ENCODE measurements at regions not wholly inside any gene's neighbourhood (a gene's known extent, or its start where the extent isn't known, plus 50 kb on each side); places are given as distances from the start of the nearest gene placed in this dataset.

GRCh38 chr5:66299463-66299862, 155.4 kb downstream of the SREK1 start:
- CTCF ChIA-PET (ENCODE audit: low intra/inter-chr PET ratio, low total read pairs): no interaction called here
- no TSS peak for BruUV-seq (replicated peaks)

GRCh38 chr5:66302344-66302743, 158.2 kb downstream of the SREK1 start:
- in situ Hi-C loops (cut with HindIII; ENCODE audit: extremely low pct_ligation_motif_present, low pct_unique_long_range_greater_than_20kb) (loop anchor here (10.0 kb wide), 1 partner anchor 912 kb away; no protein-coding TSS in a partner anchor), intact Hi-C loops (cut with micrococcal nuclease; ENCODE audit: unreplicated experiment) (loop anchor here (10.0 kb wide), 1 partner anchor 292 kb away; the partner anchor contains the start of gene MAST4)
- H3K36me3 ChIP-seq (replicated peaks in 1 of 2; ENCODE audit: control insufficient read depth in 1 of 2, insufficient read depth in 2 of 2, low read length in 2 of 2): no peaks in the 10 kb centered on the region
- 33% methylated on average over 10 of the region's 12 CpGs for WGBS (ENCODE audit: low lambda C conversion rate)
- TF ChIP-seq TCF12 (IDR thresholded peaks at IDR 0.05) (no peak), TCF12 (CRISPR knock-in tag; IDR thresholded peaks at IDR 0.05) (no peak), PHF8 (CRISPR knock-in tag; IDR thresholded peaks at IDR 0.05) (no peak), YY1 (IDR thresholded peaks at IDR 0.05; ENCODE audit: insufficient read depth, insufficient replicate concordance, low read depth, low read length) (no peak), ZNF740 (CRISPR knock-in tag; IDR thresholded peaks at IDR 0.05) (no peak), SATB2 (CRISPR knock-in tag; IDR thresholded peaks at IDR 0.05) (no peak), SIN3B (IDR thresholded peaks at IDR 0.05; ENCODE audit: low read length) (no peak), ERF (CRISPR knock-in tag; IDR thresholded peaks at IDR 0.05) (no peak)
- H3K27ac ChIP-seq (ENCODE audit: extremely low read length, insufficient read depth, low read length): no peak overlapping the region
- H3K9me3 ChIP-seq (ENCODE audit: low read length): no peaks in the 10 kb centered on the region
- ATAC-seq: no peak
- H3K4me3 ChIP-seq (replicated peaks in 1 of 3; ENCODE audit: insufficient read depth in 1 of 3, low read depth in 2 of 3, low read length in 3 of 3): no peak overlapping the region
- peaks cover 0 to 7% of the 10 kb centered on the region in 2 experiments; a peak in 1 of 5 replicates for H3K27me3 ChIP-seq (ENCODE audit: control insufficient read depth in 1 of 2, insufficient read depth in 2 of 2, low read length in 2 of 2)
- no peaks in the 10 kb centered on the region for H4K20me1 ChIP-seq (ENCODE audit: insufficient read depth, low read length)
- no peaks in the 10 kb centered on the region for H3K4me1 ChIP-seq (ENCODE audit: insufficient read depth, low read length)
- ChIA-PET CTCF (ENCODE audit: low intra/inter-chr PET ratio, low total read pairs) (no interaction called here), POLR2A (no interaction called here)
- no peaks in the 10 kb centered on the region for H3K79me2 ChIP-seq (ENCODE audit: insufficient read depth, low read length)
- no peak overlapping the region for H3K9ac ChIP-seq (ENCODE audit: insufficient read depth, low read depth, low read length)
- no peak overlapping the region for H3K4me2 ChIP-seq (ENCODE audit: low read depth, low read length)
- DNase-seq (ENCODE audit: low spot score): no peak
- no TSS peak for BruUV-seq (replicated peaks)
- no peak for FAIRE-seq
- no peak overlapping the region for H2AFZ ChIP-seq (ENCODE audit: low read length)

More at GRCh38 chr5:66299463-66299862, 155.4 kb downstream of the SREK1 start:
- no peak overlapping the region for H3K4me2 ChIP-seq (ENCODE audit: low read depth, low read length)
- no peaks in the 10 kb centered on the region for H3K36me3 ChIP-seq (replicated peaks in 1 of 2; ENCODE audit: control insufficient read depth in 1 of 2, insufficient read depth in 2 of 2, low read length in 2 of 2)
- DNase-seq (ENCODE audit: low spot score) (no peak), ATAC-seq (no peak), FAIRE-seq (no peak)
- intact Hi-C loops (cut with micrococcal nuclease; ENCODE audit: unreplicated experiment): no loop called here
- no peaks in the 10 kb centered on the region for H3K4me1 ChIP-seq (ENCODE audit: insufficient read depth, low read length)
- WGBS (ENCODE audit: low lambda C conversion rate): 17% methylated on average over 2 of the region's 2 CpGs
- TF ChIP-seq CBX2 (IDR thresholded peaks at IDR 0.05; ENCODE audit: low read depth, low read length) (no peak), CBX2 (CRISPR knock-in tag; IDR thresholded peaks at IDR 0.05; ENCODE audit: low read depth) (no peak), HCFC1 (IDR thresholded peaks at IDR 0.05; ENCODE audit: low read depth, low read length) (no peak), POGZ (CRISPR knock-in tag; IDR thresholded peaks at IDR 0.05) (no peak), ONECUT2 (CRISPR knock-in tag; IDR thresholded peaks at IDR 0.05) (no peak), ZSCAN20 (CRISPR knock-in tag; IDR thresholded peaks at IDR 0.05; ENCODE audit: borderline replicate concordance) (no peak), SP4 (CRISPR knock-in tag; IDR thresholded peaks at IDR 0.05) (no peak), PTBP1 (IDR thresholded peaks at IDR 0.05; ENCODE audit: low read depth, low read length, poor library complexity, severe bottlenecking) (no peak), CREB3 (CRISPR knock-in tag; IDR thresholded peaks at IDR 0.05) (no peak), SMAD3 (CRISPR knock-in tag; IDR thresholded peaks at IDR 0.05) (no peak)
- H3K4me3 ChIP-seq (replicated peaks in 1 of 3; ENCODE audit: insufficient read depth in 1 of 3, low read depth in 2 of 3, low read length in 3 of 3): no peak overlapping the region
- peaks cover 0 to 7% of the 10 kb centered on the region in 2 experiments; a peak in 1 of 5 replicates for H3K27me3 ChIP-seq (ENCODE audit: control insufficient read depth in 1 of 2, insufficient read depth in 2 of 2, low read length in 2 of 2)
- no peak overlapping the region for H3K9ac ChIP-seq (ENCODE audit: insufficient read depth, low read depth, low read length)
- H2AFZ ChIP-seq (ENCODE audit: low read length): no peak overlapping the region
- H3K27ac ChIP-seq (ENCODE audit: extremely low read length, insufficient read depth, low read length): no peak overlapping the region
- POLR2A ChIA-PET: no interaction called here
- in situ Hi-C loops (cut with HindIII; ENCODE audit: extremely low pct_ligation_motif_present, low pct_unique_long_range_greater_than_20kb): no loop called here
- no peaks in the 10 kb centered on the region for H4K20me1 ChIP-seq (ENCODE audit: insufficient read depth, low read length)
- H3K9me3 ChIP-seq (ENCODE audit: low read length): no peaks in the 10 kb centered on the region
- H3K79me2 ChIP-seq (ENCODE audit: insufficient read depth, low read length): no peaks in the 10 kb centered on the region
